NCI-H1092 (cell line): ENCODE measurements at regions not wholly inside any gene's neighbourhood (a gene's known extent, or its start where the extent isn't known, plus 50 kb on each side); places are given as distances from the start of the nearest gene placed in this dataset.

ENCODE experiments used
- DNase-seq: peaks from one replicate; lab custom pipeline; 2025; lab: John Stamatoyannopoulos, UW

GRCh38 chr11:80782135-80782885 is 1341.5 kb upstream of the TENM4 start:
- no peak for DNase-seq

GRCh38 chr11:80779905-80780605 is 1339.2 kb upstream of the TENM4 start:
- no peak for DNase-seq

DNA sequence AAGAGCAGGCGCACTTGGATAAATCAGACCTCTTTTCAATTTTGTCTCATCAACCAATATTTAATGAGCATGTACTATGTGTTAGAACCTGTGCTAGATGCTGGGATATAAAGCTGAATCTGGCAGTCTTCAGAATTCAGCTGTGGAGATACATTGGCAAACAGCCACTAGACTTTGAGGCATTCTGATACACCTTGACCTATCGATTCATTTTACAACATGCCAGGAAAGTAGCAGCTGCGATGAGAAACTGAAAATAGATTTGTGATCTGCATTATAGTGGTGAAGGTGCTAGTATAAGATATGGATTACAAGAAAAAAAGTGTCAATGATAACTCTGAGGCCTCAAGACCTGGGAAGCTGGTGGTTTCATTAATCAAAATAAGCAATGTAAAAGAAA is 1338.1 kb upstream of the TENM4 start:
- no peak for DNase-seq

DNA sequence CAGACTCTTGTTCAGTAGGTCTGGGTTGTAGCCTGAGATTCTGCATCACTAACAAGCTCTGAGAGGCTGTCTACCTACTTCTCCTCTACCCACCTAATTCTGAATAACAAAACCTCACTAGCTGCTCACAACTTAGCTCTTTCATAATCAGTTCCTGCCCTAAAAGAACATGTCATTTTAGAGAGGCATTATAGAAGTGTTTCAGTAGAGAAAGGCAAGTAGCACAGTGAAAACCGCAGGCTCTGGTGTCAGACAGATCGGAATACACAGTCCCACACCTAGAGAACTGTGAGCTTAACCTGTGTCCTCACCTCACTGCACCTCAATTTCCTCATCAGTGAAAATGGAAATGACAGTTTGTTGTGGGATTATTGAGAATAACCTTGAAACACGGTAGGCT is 1337.6 kb upstream of the TENM4 start:
- no peak for DNase-seq

DNA sequence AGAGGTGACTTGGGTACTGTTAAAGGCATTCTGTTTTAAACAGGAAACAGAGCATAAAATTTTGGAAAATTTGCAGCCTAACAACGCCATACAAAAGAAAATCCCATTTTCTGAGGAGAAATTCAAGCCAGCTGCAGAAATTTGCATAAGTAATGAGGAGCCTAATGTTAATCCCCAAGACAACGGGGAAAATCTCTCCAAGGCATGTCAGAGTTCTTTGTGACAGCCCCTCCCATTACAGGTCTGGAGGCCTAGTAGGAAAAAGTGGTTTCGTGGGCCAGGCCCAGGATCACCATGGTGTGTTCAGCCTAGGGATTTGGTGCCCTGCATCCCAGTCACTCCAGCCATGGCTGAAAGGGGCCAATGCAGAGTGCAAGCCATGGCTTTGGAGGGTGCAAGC is 1333.1 kb upstream of the TENM4 start:
- no peak for DNase-seq

DNA sequence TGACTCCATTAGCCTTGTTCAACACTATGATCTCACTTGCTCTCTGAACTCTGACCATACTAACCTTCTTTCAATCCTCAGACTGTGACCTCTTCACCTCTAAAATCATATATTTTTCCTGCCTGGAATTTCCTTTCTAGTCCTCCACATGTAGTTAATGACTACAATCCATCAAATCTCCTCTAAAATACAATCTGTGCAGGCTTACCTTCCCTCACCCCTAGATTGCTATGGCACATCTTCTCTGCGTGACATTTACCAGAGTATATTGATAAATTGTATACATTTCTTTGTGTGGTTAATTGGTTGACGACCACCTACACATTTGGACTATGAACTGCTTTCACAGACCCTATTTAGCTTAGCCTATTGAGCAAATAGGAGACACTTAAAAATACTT is 1330.2 kb upstream of the TENM4 start:
- no peak for DNase-seq

GRCh38 chr11:80758787-80759186 is 1318.0 kb upstream of the TENM4 start:
- DNase-seq = no peak

DNA sequence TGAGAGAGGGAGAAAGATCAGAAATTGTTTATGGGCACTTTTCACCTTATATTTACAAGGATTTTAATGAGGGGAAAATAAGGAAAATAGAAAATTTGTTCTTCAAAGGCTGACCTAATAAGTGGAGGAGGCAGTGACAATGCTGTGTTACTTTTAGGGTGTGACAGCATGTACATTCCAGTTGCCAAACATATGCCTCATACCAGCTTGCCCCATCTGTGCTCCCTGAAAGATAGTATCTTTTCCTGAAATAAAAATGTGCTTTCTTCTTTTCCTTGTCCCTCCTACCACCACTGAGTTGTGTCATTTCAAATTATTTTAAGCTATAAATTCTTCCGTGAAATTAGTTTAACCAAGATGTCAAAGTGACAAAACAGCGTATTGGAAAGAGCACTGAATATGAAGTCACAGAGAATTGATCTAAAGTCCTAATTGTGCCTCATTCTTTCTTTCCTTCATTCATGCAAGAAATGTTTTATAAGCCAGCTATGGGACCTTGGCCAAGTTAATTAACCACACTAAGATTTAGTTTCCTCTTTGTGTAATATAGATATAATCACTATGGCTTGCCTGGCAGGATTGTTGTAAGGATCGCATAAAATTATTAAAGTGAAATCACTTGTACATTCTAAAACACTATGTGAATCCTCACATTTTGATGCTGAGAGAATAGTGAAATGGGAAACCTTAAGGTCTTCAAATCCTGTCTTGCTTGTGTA is 1307.5 kb upstream of the TENM4 start:
- DNase-seq = no peak

DNA sequence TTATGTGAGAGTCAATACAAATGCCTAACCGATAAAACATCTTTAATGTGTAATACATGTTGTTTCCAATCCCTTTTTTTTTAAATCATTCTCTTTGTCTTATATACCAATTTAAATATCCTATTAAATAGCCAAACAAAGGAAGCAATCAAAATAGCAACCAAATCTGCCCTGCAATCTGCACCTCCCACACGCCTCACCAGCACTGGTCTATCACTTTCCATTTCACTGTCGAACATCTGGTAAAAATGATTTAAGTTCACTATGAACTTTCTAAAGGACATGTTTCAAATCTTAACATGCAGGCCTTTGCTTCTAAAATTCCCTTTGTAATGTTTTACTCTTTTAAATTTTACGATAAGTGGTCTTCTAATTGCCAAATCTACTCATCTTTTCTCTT is 1305.5 kb upstream of the TENM4 start:
- no peak for DNase-seq

DNA sequence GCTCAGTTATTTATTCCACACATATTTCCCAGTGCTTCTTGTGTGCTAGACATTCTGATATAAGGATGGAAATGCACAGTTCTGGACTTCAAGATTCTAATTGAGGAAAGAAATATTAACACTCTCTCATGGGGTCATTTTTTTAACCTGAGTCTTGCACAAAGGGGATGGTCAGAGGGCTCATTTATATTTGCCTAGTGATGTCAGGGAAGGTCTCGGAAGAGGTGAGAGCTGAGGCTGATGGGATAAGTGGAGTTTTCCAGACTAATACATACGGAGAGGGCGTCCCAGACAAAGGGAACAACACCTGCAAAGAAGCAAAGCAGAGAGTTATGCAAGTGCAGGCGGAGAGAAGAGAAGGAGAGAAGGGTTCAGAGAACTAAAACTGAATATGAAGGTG is 1304.6 kb upstream of the TENM4 start:
- DNase-seq = no peak

GRCh38 chr11:80733790-80734189 is 1293.0 kb upstream of the TENM4 start:
- DNase-seq = no peak

GRCh38 chr11:80733361-80733760 is 1292.5 kb upstream of the TENM4 start:
- DNase-seq = no peak

GRCh38 chr11:80727315-80727714 is 1286.5 kb upstream of the TENM4 start:
- DNase-seq = no peak

DNA sequence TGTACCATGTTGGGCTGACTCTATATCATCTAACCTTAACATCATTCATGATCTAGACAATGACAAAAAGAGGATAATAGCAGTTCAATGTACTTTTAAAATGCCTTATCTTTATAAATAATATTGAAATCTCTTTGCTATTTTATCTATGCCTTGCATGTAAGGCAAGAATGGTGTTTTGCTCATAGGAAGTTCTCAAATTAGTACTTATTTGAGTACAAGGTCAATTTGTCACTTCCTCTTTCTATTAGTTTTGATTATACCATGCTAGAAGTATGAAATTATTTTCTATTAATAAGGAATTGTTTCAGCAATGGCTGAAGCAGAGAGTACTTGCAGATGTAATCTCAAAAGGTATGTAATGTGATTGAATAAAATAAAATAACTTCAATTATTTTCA is 1285.4 kb upstream of the TENM4 start:
- no peak for DNase-seq

DNA sequence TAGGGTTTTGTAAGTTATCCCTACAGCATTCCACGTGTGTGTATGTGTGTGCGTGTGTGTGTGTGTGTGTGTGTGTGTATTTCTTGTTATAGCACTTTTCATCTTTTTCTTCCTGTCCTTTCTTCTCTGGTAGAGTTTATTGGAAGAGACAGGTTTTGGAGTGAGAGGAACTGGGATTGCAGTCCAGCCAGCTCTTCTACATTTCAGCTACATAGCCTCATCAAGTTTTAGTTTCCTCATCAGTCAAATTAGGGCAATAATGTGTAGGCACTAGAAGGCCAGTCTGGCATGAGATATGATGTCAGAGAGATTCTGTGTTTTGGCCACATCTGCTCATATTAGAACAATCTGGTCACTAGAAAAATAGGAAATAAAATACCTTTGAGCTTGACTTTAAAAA is 1283.5 kb upstream of the TENM4 start:
- no peak for DNase-seq

GRCh38 chr11:80722629-80723028 is 1281.8 kb upstream of the TENM4 start:
- no peak for DNase-seq

DNA sequence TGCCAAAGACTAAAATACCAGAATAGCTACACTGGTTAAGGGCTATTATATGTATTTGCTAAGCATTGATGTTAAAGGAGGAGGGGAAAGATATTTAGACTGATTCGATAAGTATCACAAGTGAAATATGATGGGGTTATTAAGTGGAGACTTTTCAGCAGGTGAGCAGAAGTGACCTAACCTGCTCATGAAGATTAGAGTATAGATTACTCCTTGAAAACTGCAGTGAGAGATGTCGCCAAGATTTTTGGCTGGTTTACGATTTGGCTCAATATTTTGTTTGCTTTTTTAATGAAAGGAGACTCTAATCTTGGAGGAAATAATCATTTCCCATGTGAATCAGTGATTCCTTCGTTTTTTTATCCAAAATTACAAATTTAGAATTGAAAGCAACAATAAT is 1279.5 kb upstream of the TENM4 start:
- DNase-seq = no peak

DNA sequence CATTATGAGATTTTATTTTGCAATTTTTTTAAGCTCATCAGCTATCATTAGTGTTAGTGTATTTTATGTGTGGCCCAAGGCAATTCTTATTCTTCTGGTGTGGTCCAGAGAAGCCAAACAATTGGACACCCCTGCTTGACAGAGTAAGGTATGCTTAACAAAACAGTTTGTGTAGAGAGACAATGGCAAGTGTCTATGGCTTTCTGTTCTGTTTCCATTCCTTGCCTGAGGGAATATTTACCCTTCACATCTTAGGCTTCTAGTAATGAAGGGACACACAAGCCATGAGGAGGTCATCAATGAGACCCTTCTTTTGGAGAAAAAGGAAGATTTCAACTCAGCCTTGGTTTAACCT is 1278.4 kb upstream of the TENM4 start:
- no peak for DNase-seq

DNA sequence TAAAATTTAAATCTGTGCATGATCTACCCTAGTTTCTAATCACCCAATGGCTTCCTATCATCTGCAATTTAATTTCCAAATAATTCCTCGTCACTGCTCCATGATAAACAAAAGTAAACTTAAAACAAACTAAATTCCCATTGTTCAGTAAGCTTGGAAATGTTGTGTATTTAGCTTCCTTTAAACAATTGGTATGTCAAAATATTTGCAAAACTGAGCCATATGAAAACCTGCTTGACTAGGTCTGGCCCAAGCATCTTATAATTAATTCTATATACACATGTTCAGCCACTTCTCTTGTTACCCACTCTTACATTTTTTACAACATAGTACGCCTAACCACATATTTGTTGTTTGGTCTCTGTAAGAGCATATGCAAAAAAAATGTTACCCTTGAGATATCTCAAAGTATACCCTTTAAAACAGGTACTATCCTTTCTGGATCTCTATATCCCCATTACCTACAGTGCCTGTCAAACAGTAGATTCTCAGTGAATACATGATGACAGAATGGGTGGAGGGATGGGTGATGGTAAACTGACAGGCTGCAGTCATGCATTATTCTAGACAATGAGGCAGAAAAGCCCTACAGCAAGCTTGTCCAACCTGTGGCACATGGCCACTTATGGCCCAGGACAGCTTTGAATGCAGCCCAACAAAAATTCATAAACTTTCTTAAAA is 1277.9 kb upstream of the TENM4 start:
- no peak for DNase-seq

GRCh38 chr11:80702264-80702663 is 1261.4 kb upstream of the TENM4 start:
- no peak for DNase-seq

- DNase-seq = no peak
Observed at GRCh38 chr11:80700386-80700785, 1259.6 kb upstream of the TENM4 start.

DNA sequence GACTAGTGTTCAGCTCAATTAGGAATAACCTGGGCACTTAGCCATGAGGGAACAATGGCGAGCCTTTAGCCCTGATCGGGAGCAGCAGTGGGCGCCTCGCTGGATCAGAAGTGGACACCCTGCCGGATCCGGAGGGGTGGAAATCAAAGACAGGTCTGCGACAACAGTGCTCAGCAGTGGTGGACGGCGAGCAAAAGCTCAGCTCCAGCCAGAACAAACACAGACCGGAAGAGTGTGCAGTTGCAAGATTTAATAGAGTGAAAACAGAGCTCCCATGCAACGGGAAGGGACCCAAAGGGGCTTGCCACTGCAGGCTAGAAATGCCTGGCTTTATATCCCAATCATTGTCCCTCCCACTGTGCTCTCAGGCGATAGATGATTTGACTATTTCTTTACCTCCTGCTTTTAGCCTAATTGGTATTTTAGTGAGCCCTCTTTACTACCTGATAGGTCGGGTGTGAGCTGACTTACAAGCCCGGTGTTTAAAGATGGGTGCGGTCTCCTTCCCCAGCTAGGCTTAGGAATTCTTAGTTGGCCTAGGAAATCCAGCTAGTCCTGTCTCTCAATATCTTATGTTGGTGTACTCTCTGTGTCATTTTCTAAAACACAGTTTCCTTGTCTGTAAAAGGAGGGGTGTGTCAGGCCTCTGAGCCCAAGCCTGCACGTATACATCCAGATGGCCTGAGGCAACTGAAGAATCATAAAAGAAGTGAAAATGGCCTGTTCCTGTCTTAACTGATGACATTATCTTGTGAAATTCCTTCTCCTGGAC is 1258.8 kb upstream of the TENM4 start:
- DNase-seq = peak; percentile 67
